IMR-90 (cell line): ENCODE measurements at regions not wholly inside any gene's neighbourhood (a gene's known extent, or its start where the extent isn't known, plus 50 kb on each side); places are given as distances from the start of the nearest gene placed in this dataset.
"Not testable (repeated sequence)": the region's sequence is repeated elsewhere in the genome, so short reads cannot be mapped to it uniquely, and the experiment has no call there.

Experiments
- ATAC-seq: fragments of 200-7000 bp; cut with Tn5 transposase; 2 replicates; pipeline ENCODE4 v1.9.1; 2020; ENCODE audit warnings: low read depth, mild to moderate bottlenecking, moderate library complexity
- BruUV-seq: library from RNA; stranded (reverse); fragments of 400-500 nt; replicated peaks from 2 replicates; lab custom pipeline; 2021; lab: Mats Ljungman, UMichigan
- CTCF ChIA-PET: fragments of 300-600 bp; formaldehyde crosslinking; extraction: SDS; loops from one replicate; lab custom pipeline; 2021; ENCODE audit warnings: antibody characterized with exemption; lab: Yijun Ruan, JAX
- POLR2A ChIA-PET: fragments of 300-600 bp; sonication (Branson Sonifier 250); formaldehyde crosslinking; loops from one replicate; lab custom pipeline; 2022; ENCODE audit warnings: antibody characterized with exemption; ENCODE audit not compliant: unreplicated experiment; lab: Charles Lee
- DNase-seq: peaks from one replicate; pipeline ENCODE4 v3.0.0; 2013
- H2AFZ ChIP-seq: replicated peaks from 2 replicates; pipeline ENCODE3; 2013; ENCODE audit warnings: low read length, mild to moderate bottlenecking; ENCODE audit not compliant: poor library complexity
- H2AK5ac ChIP-seq: 2 replicates; pipeline ENCODE4 v1.6.1; 2013; ENCODE audit warnings: low read depth, low read length, inconsistent platforms
- H2AK9ac ChIP-seq: replicated peaks from 2 replicates; pipeline ENCODE3; 2013; ENCODE audit warnings: mild to moderate bottlenecking, low read depth, low read length, moderate library complexity; ENCODE audit not compliant: poor library complexity
- H2BK120ac ChIP-seq: 2 replicates; pipeline ENCODE4 v1.6.1; 2013; ENCODE audit warnings: low read depth, low read length, inconsistent platforms
- H2BK15ac ChIP-seq: 3 replicates; pipeline ENCODE4 v1.6.1; 2013; ENCODE audit warnings: low read depth, low read length, inconsistent platforms
- H2BK20ac ChIP-seq: 2 replicates; pipeline ENCODE4 v1.6.1; 2013; ENCODE audit warnings: low read depth, mild to moderate bottlenecking, inconsistent platforms, low read length, moderate library complexity
- H2BK5ac ChIP-seq: 2 replicates; pipeline ENCODE4 v1.6.1; 2013; ENCODE audit warnings: mild to moderate bottlenecking, low read depth, low read length, inconsistent platforms; ENCODE audit not compliant: poor library complexity, severe bottlenecking
- H3K14ac ChIP-seq: replicated peaks from 2 replicates; pipeline ENCODE4 v1.6.1; 2013; ENCODE audit warnings: low read depth, low read length, inconsistent platforms
- H3K18ac ChIP-seq: 2 replicates; pipeline ENCODE4 v1.6.1; 2013; ENCODE audit warnings: low read depth, low read length, control low read depth
- H3K23ac ChIP-seq: 2 replicates; pipeline ENCODE4 v1.6.1; 2013; ENCODE audit warnings: low read depth, low read length, inconsistent platforms
- H3K27ac ChIP-seq: 2 replicates; pipeline ENCODE4 v1.5.1; 2013; ENCODE audit warnings: mild to moderate bottlenecking, control low read depth, low read length; ENCODE audit not compliant: insufficient read depth
- H3K27me3 ChIP-seq: 2 replicates; pipeline ENCODE4 v1.6.1; 2013; ENCODE audit warnings: low read length; ENCODE audit not compliant: control insufficient read depth, insufficient read depth
- H3K36me3 ChIP-seq: 2 replicates; pipeline ENCODE4 v1.6.1; 2013; ENCODE audit warnings: low read length, mixed read lengths; ENCODE audit not compliant: control insufficient read depth, insufficient read depth
- H3K4ac ChIP-seq: 2 replicates; pipeline ENCODE4 v1.6.1; 2013; ENCODE audit warnings: low read depth, low read length, inconsistent platforms
- H3K4me1 ChIP-seq: 2 replicates; pipeline ENCODE4 v1.6.1; 2013; ENCODE audit warnings: low read length, mixed read lengths; ENCODE audit not compliant: control insufficient read depth, insufficient read depth
- H3K4me2 ChIP-seq: 2 replicates; pipeline ENCODE4 v1.6.1; 2013; ENCODE audit warnings: low read depth, mild to moderate bottlenecking, control low read depth, low read length, moderate library complexity
- H3K4me3 ChIP-seq: 2 replicates; pipeline ENCODE4 v1.5.1; 2013; ENCODE audit warnings: low read depth, mild to moderate bottlenecking, control low read depth, low read length, moderate library complexity; ENCODE audit not compliant: insufficient read depth
- H3K56ac ChIP-seq: 2 replicates; pipeline ENCODE4 v1.6.1; 2013; ENCODE audit warnings: low read length, inconsistent platforms; ENCODE audit not compliant: insufficient read depth; ENCODE audit errors: extremely low read depth
- H3K79me1 ChIP-seq, 2 experiments: 2 replicates each; pipeline ENCODE4 v1.6.1; 2013; ENCODE audit warnings: low read length in 2 of 2, inconsistent platforms in 1 of 2, low read depth in 1 of 2
- H3K9ac ChIP-seq: 2 replicates; pipeline ENCODE4 v1.6.1; 2013; ENCODE audit warnings: low read depth, low read length, control low read depth
- H3K9me1 ChIP-seq: 2 replicates; pipeline ENCODE4 v1.6.1; 2013; ENCODE audit warnings: low read length, inconsistent platforms; ENCODE audit not compliant: insufficient read depth
- H3K9me3 ChIP-seq: 2 replicates; pipeline ENCODE4 v1.6.1; 2013; ENCODE audit warnings: low read length; ENCODE audit not compliant: control insufficient read depth, insufficient read depth
- H4K20me1 ChIP-seq: 2 replicates; pipeline ENCODE4 v1.6.1; 2013; ENCODE audit warnings: low read length, inconsistent platforms; ENCODE audit not compliant: insufficient read depth
- H4K5ac ChIP-seq: 2 replicates; pipeline ENCODE4 v1.6.1; 2013; ENCODE audit warnings: mild to moderate bottlenecking, low read depth, low read length, control low read depth
- H4K8ac ChIP-seq, 2 experiments: 2 replicates each; pipeline ENCODE4 v1.6.1; 2013; ENCODE audit warnings: low read depth in 2 of 2, low read length in 2 of 2, control low read depth in 1 of 2, inconsistent platforms in 1 of 2
- H4K91ac ChIP-seq: 2 replicates; pipeline ENCODE4 v1.6.1; 2013; ENCODE audit warnings: low read depth, low read length, inconsistent platforms; ENCODE audit not compliant: insufficient read depth
- CEBPB ChIP-seq: IDR thresholded peaks from 2 replicates; pipeline ENCODE4 v1.6.1; 2012; ENCODE audit warnings: low read depth, low read length, improper control_type of control experiment
- WGBS, 2 experiments: methylation state at CpG; one replicate each; pipeline versions ENCODE4 v1.1.5 to v1.1.7; 2013; ENCODE audit warnings: missing lambda C conversion rate in 2 of 2; ENCODE audit not compliant: insufficient read length in 1 of 2; ENCODE audit errors: extremely low coverage in 2 of 2; 5-methylcytosine and 5-hydroxymethylcytosine counted together
- dilution Hi-C: fragments of 300-500 bp; cut with HindIII; formaldehyde crosslinking; loops from one replicate; pipeline ENCODE4 v1.14.3; 2018; ENCODE audit warnings: low sequenced_read_pairs; ENCODE audit not compliant: unreplicated experiment
- in situ Hi-C: fragments of 300-500 bp; cut with MboI; formaldehyde crosslinking; loops from 3 replicates; pipeline ENCODE4 v1.14.3; 2019; ENCODE audit warnings: low sequenced_read_pairs, inconsistent platforms, mixed read lengths
- intact Hi-C: fragments of 100-400 bp; cut with micrococcal nuclease; formaldehyde crosslinking; loops from 2 replicates; pipeline ENCODE4 v1.10.0; 2022

- TF ChIP-seq CEBPB = peak; percentile 7; the same call in 1 of the 2 replicates
Observed at GRCh38 chr2:87331940-87332583, 310.4 kb upstream of the PLGLB1 start.

GRCh38 chr2:87334888-87335287 is 313.2 kb upstream of the PLGLB1 start:
- H3K56ac ChIP-seq, H4K8ac ChIP-seq, H3K9me1 ChIP-seq, H3K4me1 ChIP-seq, H2BK20ac ChIP-seq, H3K27ac ChIP-seq, H3K18ac ChIP-seq, H3K4ac ChIP-seq, DNase-seq, ATAC-seq, H2BK15ac ChIP-seq, H2BK120ac ChIP-seq, H2BK5ac ChIP-seq, H2AK9ac ChIP-seq, intact Hi-C loops, H2AK5ac ChIP-seq, dilution Hi-C loops, H3K36me3 ChIP-seq, H3K9ac ChIP-seq, H4K91ac ChIP-seq, H3K14ac ChIP-seq, POLR2A ChIA-PET, H3K9me3 ChIP-seq, H3K79me1 ChIP-seq, H3K4me3 ChIP-seq, H4K5ac ChIP-seq, in situ Hi-C loops, CTCF ChIA-PET, H3K4me2 ChIP-seq, BruUV-seq, H3K23ac ChIP-seq, H2AFZ ChIP-seq, H4K20me1 ChIP-seq, H3K27me3 ChIP-seq: not testable (repeated sequence)
- WGBS, 2 experiments = no CpG with 5 or more reads among the region's 2 CpGs

More at GRCh38 chr2:87331940-87332583, 310.4 kb upstream of the PLGLB1 start:
- H3K18ac ChIP-seq, H3K4me1 ChIP-seq, H3K4me2 ChIP-seq, H2AK5ac ChIP-seq, H4K20me1 ChIP-seq, intact Hi-C loops, H4K5ac ChIP-seq, H3K4me3 ChIP-seq, DNase-seq, H2BK15ac ChIP-seq, H3K14ac ChIP-seq, POLR2A ChIA-PET, H3K27me3 ChIP-seq, H3K27ac ChIP-seq, H3K56ac ChIP-seq, in situ Hi-C loops, H3K9me1 ChIP-seq, H2BK20ac ChIP-seq, H3K9me3 ChIP-seq, H4K8ac ChIP-seq, H2BK5ac ChIP-seq, H2AK9ac ChIP-seq, H3K79me1 ChIP-seq, dilution Hi-C loops, H3K4ac ChIP-seq, CTCF ChIA-PET, H3K9ac ChIP-seq, H4K91ac ChIP-seq, H2AFZ ChIP-seq, BruUV-seq, H3K23ac ChIP-seq, H3K36me3 ChIP-seq: not testable (repeated sequence)
- peak; percentile 76 for ATAC-seq
- WGBS, 2 experiments = no CpG with 5 or more reads among the region's 6 CpGs
- 0 out of 2 replicates have a peak overlapping the region, but pooled peaks have one; percentile 32 for H2BK120ac ChIP-seq
